ENCODE measurements at regions not wholly inside any gene's neighbourhood (a gene's known extent, or its start where the extent isn't known, plus 50 kb on each side); places are given as distances from the start of the nearest gene placed in this dataset.

DNA sequence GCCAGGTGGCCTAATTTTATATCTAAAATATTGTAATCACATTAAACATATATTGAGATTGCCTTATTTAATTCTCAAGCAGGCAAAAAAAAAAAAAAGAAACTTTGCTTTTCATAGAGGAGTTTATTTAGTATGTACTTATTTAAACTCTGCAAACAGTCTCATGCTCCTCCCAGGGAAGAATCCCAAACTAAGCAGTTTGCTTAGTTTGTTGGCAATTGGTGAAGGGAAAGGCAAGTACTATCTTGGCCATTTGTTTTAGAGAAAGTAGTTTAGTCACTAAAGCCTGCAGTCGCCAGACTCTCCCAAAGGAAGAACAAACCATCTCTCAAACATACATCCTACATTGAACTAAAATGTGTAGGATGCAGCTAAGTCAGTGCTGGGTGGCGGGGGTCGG is 226.8 kb downstream of the CDC14C start (continued):
- TF ChIP-seq, protein P1, sequence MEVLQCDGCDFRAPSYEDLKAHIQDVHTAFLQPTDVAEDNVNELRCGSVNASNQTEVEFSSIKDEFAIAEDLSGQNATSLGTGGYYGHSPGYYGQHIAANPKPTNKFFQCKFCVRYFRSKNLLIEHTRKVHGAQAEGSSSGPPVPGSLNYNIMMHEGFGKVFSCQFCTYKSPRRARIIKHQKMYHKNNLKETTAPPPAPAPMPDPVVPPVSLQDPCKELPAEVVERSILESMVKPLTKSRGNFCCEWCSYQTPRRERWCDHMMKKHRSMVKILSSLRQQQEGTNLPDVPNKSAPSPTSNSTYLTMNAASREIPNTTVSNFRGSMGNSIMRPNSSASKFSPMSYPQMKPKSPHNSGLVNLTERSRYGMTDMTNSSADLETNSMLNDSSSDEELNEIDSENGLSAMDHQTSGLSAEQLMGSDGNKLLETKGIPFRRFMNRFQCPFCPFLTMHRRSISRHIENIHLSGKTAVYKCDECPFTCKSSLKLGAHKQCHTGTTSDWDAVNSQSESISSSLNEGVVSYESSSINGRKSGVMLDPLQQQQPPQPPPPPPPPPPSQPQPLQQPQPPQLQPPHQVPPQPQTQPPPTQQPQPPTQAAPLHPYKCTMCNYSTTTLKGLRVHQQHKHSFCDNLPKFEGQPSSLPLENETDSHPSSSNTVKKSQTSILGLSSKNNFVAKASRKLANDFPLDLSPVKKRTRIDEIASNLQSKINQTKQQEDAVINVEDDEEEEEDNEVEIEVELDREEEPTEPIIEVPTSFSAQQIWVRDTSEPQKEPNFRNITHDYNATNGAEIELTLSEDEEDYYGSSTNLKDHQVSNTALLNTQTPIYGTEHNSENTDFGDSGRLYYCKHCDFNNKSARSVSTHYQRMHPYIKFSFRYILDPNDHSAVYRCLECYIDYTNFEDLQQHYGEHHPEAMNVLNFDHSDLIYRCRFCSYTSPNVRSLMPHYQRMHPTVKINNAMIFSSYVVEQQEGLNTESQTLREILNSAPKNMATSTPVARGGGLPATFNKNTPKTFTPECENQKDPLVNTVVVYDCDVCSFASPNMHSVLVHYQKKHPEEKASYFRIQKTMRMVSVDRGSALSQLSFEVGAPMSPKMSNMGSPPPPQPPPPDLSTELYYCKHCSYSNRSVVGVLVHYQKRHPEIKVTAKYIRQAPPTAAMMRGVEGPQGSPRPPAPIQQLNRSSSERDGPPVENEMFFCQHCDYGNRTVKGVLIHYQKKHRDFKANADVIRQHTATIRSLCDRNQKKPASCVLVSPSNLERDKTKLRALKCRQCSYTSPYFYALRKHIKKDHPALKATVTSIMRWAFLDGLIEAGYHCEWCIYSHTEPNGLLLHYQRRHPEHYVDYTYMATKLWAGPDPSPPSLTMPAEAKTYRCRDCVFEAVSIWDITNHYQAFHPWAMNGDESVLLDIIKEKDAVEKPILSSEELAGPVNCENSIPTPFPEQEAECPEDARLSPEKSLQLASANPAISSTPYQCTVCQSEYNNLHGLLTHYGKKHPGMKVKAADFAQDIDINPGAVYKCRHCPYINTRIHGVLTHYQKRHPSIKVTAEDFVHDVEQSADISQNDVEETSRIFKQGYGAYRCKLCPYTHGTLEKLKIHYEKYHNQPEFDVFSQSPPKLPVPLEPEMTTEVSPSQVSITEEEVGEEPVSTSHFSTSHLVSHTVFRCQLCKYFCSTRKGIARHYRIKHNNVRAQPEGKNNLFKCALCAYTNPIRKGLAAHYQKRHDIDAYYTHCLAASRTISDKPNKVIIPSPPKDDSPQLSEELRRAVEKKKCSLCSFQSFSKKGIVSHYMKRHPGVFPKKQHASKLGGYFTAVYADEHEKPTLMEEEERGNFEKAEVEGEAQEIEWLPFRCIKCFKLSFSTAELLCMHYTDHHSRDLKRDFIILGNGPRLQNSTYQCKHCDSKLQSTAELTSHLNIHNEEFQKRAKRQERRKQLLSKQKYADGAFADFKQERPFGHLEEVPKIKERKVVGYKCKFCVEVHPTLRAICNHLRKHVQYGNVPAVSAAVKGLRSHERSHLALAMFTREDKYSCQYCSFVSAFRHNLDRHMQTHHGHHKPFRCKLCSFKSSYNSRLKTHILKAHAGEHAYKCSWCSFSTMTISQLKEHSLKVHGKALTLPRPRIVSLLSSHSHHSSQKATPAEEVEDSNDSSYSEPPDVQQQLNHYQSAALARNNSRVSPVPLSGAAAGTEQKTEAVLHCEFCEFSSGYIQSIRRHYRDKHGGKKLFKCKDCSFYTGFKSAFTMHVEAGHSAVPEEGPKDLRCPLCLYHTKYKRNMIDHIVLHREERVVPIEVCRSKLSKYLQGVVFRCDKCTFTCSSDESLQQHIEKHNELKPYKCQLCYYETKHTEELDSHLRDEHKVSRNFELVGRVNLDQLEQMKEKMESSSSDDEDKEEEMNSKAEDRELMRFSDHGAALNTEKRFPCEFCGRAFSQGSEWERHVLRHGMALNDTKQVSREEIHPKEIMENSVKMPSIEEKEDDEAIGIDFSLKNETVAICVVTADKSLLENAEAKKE (CRISPR knock-in tag; IDR thresholded peaks at IDR 0.05) = no peak
- TF ChIP-seq ZNF114 (CRISPR knock-in tag; IDR thresholded peaks at IDR 0.05) = no peak
- TF ChIP-seq EZH2phosphoT487 (IDR thresholded peaks at IDR 0.05; ENCODE audit: unreplicated experiment) = no peak
- TF ChIP-seq CREB1 (CRISPR knock-in tag; IDR thresholded peaks at IDR 0.05; ENCODE audit: low read depth) = no peak

DNA sequence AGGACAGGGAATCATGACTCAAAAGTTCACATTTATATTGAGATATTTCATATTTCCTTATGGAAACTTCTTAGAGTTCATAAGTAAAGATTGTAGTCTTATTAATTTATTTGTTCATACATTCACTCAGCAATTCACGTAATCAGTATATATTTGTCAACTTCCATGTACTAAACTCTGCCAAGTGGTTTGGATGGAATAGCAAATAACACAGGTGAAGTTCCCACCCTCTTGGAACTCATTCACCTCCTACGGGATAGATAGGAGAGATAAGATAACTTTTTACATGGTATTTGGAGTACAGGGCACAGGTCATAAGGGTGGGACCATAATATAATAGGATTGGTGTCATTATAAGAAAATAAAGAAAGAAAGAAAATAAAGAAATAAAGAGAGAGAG is 234.0 kb downstream of the CDC14C start:
- Histone ChIP-seq H3K9me2 (ENCODE audit: insufficient read depth) (peaks cover 14% of the 10 kb centered on the region), H3K36me3 (ENCODE audit: insufficient read depth) (no peaks in the 10 kb centered on the region), H3K27ac (ENCODE audit: low read depth) (no peak overlapping the region), H3K4me2 (no peak overlapping the region), H3F3A (replicated peaks; ENCODE audit: low read depth) (no peaks in the 10 kb centered on the region), H3K4me1 (ENCODE audit: insufficient read depth) (no peaks in the 10 kb centered on the region), H2AFZ (no peak overlapping the region), H3K79me2 (replicated peaks; ENCODE audit: insufficient read depth) (no peaks in the 10 kb centered on the region), H3K4me3 (no peak overlapping the region), H4K20me1 (replicated peaks; ENCODE audit: insufficient read depth) (no peaks in the 10 kb centered on the region), H3K27me3 (ENCODE audit: insufficient read depth) (no peaks in the 10 kb centered on the region)
- TF ChIP-seq NANOG (IDR thresholded peaks at IDR 0.05; ENCODE audit: borderline replicate concordance) (no peak), JUNB (IDR thresholded peaks at IDR 0.05; ENCODE audit: unreplicated experiment) (no peak), ZNF331 (CRISPR knock-in tag; IDR thresholded peaks at IDR 0.05; ENCODE audit: low read depth) (no peak)
- TF ChIP-seq, protein P2, sequence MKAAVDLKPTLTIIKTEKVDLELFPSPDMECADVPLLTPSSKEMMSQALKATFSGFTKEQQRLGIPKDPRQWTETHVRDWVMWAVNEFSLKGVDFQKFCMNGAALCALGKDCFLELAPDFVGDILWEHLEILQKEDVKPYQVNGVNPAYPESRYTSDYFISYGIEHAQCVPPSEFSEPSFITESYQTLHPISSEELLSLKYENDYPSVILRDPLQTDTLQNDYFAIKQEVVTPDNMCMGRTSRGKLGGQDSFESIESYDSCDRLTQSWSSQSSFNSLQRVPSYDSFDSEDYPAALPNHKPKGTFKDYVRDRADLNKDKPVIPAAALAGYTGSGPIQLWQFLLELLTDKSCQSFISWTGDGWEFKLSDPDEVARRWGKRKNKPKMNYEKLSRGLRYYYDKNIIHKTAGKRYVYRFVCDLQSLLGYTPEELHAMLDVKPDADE (IDR thresholded peaks at IDR 0.05) = no peak
- DNase-seq (ENCODE audit: low spot score) = no peak
- Mint-ChIP-seq H3K27ac (no peak overlapping the region), H3K4me1 (no peaks in the 10 kb centered on the region), H3K27me3 (ENCODE audit: insufficient read depth, low read depth, poor library complexity) (no peaks in the 10 kb centered on the region), H3K4me3 (no peak overlapping the region), H3K36me3 (ENCODE audit: low read depth) (peaks cover 14% of the 10 kb centered on the region; the same call in 2 of the 3 replicates), H3K9me3 (peaks cover 11% of the 10 kb centered on the region)
- ATAC-seq = no peak

Measured in GM23338 (cell line).